ENCODE measurements at regions not wholly inside any gene's neighbourhood (a gene's known extent, or its start where the extent isn't known, plus 50 kb on each side); places are given as distances from the start of the nearest gene placed in this dataset.

GRCh38 chr3:11903447-11903846 lies 56.8 kb upstream of the TAMM41 start:
- no peak for TF ChIP-seq CTCF (IDR thresholded peaks at IDR 0.05)
- no peak for TF ChIP-seq POLR2A (IDR thresholded peaks at IDR 0.05)

Data from right lobe of liver (tissue), 4 donors.